RWPE2 (cell line): ENCODE measurements at regions not wholly inside any gene's neighbourhood (a gene's known extent, or its start where the extent isn't known, plus 50 kb on each side); places are given as distances from the start of the nearest gene placed in this dataset.

Experiments used
- ATAC-seq: fragments of 200-7000 bp; cut with Tn5 transposase; 3 replicates; pipeline ENCODE4 v1.9.1; 2021; ENCODE audit warnings: low read depth
- DNase-seq: peaks from one replicate; pipeline ENCODE4 v3.0.0-alpha.2; 2020; ENCODE audit warnings: low spot score
- H3K27ac ChIP-seq: fragments of 450-650 bp; 2 replicates; pipeline ENCODE4 v1.5.1; 2017; ENCODE audit warnings: mild to moderate bottlenecking; ENCODE audit not compliant: poor library complexity, severe bottlenecking
- H3K27me3 ChIP-seq: fragments of 250-450 bp; sonication (Bioruptor Pico); 2 replicates; pipeline ENCODE4 v1.5.1; 2021; ENCODE audit warnings: mild to moderate bottlenecking, moderate library complexity; ENCODE audit not compliant: insufficient read depth, poor library complexity, severe bottlenecking
- H3K36me3 ChIP-seq: fragments of 250-450 bp; sonication (Bioruptor Pico); 2 replicates; pipeline ENCODE4 v1.5.1; 2020; ENCODE audit warnings: low read depth, mild to moderate bottlenecking, moderate library complexity
- H3K4me1 ChIP-seq: fragments of 250-450 bp; sonication (Bioruptor Pico); 2 replicates; pipeline ENCODE4 v1.5.1; 2021; ENCODE audit warnings: mild to moderate bottlenecking, moderate library complexity; ENCODE audit not compliant: insufficient read depth, poor library complexity, severe bottlenecking
- H3K4me3 ChIP-seq: fragments of 250-450 bp; sonication (Bioruptor Pico); 2 replicates; pipeline ENCODE4 v1.5.1; 2021; ENCODE audit warnings: mild to moderate bottlenecking, moderate library complexity; ENCODE audit not compliant: severe bottlenecking
- H3K9me3 ChIP-seq: fragments of 250-450 bp; sonication (Bioruptor Pico); 2 replicates; pipeline ENCODE4 v1.5.1; 2021; ENCODE audit warnings: mild to moderate bottlenecking, moderate library complexity; ENCODE audit not compliant: severe bottlenecking
- CTCF ChIP-seq: fragments of 450-650 bp; IDR thresholded peaks from one replicate; pipeline ENCODE4 v1.5.1; 2017; ENCODE audit warnings: mild to moderate bottlenecking, moderate library complexity; ENCODE audit not compliant: poor library complexity, severe bottlenecking

GRCh38 chr17:34465789-34466188 lies 102.8 kb upstream of the CCL1 start:
- Histone ChIP-seq H3K36me3 (no peaks in the 10 kb centered on the region), H3K4me1 (no peaks in the 10 kb centered on the region), H3K4me3 (no peak overlapping the region), H3K9me3 (no peaks in the 10 kb centered on the region), H3K27ac (no peak overlapping the region), H3K27me3 (peaks cover 10% of the 10 kb centered on the region)
- ATAC-seq (no peak), DNase-seq (no peak)
- TF ChIP-seq CTCF = no peak

- TF ChIP-seq CTCF = no peak
- no peaks in the 10 kb centered on the region for H3K36me3 ChIP-seq
- no peaks in the 10 kb centered on the region for H3K9me3 ChIP-seq
- no peak overlapping the region for H3K27ac ChIP-seq
- DNase-seq (no peak), ATAC-seq (no peak)
- peaks cover 6% of the 10 kb centered on the region for H3K27me3 ChIP-seq
- no peaks in the 10 kb centered on the region for H3K4me1 ChIP-seq
- no peak overlapping the region for H3K4me3 ChIP-seq
These were observed 101.8 kb upstream of the CCL1 start for GRCh38 chr17:34464812-34465211.

- Histone ChIP-seq H3K4me3 (no peak overlapping the region), H3K27me3 (no peaks in the 10 kb centered on the region), H3K27ac (no peak overlapping the region), H3K9me3 (no peaks in the 10 kb centered on the region), H3K36me3 (no peaks in the 10 kb centered on the region), H3K4me1 (no peaks in the 10 kb centered on the region)
- ATAC-seq (no peak), DNase-seq (no peak)
- TF ChIP-seq CTCF = no peak
These were observed 95.2 kb upstream of the CCL1 start for GRCh38 chr17:34458266-34458665.

GRCh38 chr17:34456121-34456520 lies 93.1 kb upstream of the CCL1 start:
- H3K4me3 ChIP-seq = no peak overlapping the region
- no peaks in the 10 kb centered on the region for H3K27me3 ChIP-seq
- H3K27ac ChIP-seq = no peak overlapping the region
- no peaks in the 10 kb centered on the region for H3K9me3 ChIP-seq
- H3K4me1 ChIP-seq = no peaks in the 10 kb centered on the region
- ATAC-seq (no peak), DNase-seq (no peak)
- no peaks in the 10 kb centered on the region for H3K36me3 ChIP-seq
- TF ChIP-seq CTCF = no peak

GRCh38 chr17:34452769-34453168 lies 89.7 kb upstream of the CCL1 start:
- ATAC-seq = no peak
- Histone ChIP-seq H3K4me3 (no peak overlapping the region), H3K36me3 (no peaks in the 10 kb centered on the region), H3K4me1 (no peaks in the 10 kb centered on the region), H3K27me3 (no peaks in the 10 kb centered on the region), H3K9me3 (no peaks in the 10 kb centered on the region), H3K27ac (no peak overlapping the region)
- no peak for DNase-seq
- no peak for TF ChIP-seq CTCF
